Ecto neural progenitor cell (in vitro differentiated cells): ENCODE measurements at regions not wholly inside any gene's neighbourhood (a gene's known extent, or its start where the extent isn't known, plus 50 kb on each side); places are given as distances from the start of the nearest gene placed in this dataset.
"Not testable (repeated sequence)": the region's sequence is repeated elsewhere in the genome, so short reads cannot be mapped to it uniquely, and the experiment has no call there.

ENCODE experiments used
- DNase-seq: peaks from one replicate; pipeline ENCODE4 v3.0.0-alpha.2; 2018; ENCODE audit warnings: low spot score

DNA sequence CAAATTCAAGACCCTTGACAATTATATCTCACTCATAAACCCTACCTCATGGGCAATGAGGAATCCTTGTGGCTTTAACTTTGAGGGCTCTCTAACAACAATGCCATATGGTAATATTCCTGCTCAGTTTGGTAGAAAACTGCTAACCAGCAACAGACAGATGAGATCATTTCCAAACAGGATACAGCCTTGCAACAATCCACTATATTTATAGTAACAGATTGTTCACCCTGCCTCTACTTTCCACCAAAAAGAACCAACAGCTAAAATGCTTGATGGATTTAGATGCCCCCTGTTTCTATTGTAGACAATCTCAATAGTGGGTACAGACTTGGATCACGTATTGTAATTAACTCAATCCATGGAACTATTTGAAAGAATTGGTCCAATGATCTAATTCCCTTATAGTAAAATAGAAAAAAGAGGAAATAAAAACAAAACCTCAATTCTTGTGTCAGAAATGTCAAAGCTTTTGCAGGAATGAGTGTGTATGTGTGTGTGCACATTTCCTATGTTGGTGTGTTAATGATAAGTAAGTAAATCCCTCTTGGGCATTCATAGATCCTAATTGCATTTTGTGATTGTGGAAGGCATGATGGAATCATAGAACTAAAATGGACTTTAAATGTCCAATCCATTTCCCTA, 100.0 kb upstream of the EDEM3 start:
- DNase-seq = no peak

DNA sequence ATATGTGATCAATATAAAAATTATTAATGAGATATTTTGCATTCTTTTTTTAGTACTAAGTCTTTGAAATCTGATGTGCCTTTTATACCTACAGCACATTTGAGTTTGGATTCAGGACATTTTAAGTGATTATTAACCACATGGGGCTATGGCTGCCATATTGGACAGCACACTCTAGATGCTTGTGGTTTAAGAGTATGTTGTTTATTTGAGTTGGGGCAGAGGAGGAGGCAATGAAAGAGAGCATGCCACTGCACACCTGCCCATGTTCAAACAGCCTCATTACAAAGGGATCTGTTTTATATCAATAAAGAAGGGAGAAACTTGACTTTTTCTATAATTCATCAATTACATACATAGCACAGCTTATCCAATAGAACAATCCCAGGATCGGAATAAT, 99.4 kb upstream of the EDEM3 start:
- DNase-seq = no peak

DNA sequence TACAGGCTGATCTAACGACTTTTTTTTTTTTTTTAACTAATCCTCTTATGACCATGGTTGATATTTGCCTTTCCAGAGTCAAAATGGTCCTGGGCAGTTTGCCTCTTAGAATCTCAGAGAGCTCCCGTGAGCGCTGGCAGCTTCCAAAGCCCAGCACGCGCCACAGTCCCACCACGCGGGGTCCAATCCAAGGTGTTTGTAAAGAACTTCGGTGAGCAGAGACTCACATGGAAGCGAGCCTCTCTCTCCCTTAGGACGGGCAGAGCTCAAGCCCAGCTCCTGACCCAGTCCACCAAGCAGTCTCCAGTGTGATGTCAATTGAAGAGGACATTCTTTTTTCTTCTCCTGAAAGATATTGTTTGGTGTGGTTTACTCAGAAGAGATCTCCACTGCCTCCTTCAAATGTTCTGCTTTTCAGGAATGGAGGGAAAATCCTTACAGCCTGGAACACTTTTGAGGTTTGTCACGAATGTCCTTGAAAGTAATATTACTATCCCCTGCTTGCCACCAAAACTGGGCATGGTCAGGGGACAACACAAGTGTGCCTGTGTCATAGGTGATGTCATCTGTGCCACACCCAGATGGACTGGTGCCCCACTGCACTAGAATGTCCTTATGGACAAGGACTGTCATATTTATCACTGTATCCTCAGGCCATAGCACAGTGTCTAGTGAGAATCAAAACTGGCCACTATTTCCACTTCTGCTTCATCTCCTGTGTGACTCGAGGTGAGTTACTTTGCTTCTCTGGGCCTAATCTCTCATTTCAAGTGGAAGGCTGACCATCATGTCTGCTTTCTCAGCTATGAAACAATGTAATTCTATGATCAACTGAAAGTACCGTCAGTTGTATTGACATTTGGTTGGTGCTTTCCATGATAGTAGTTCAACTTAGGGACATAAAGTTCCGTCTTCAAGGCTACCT, 97.4 kb upstream of the EDEM3 start:
- DNase-seq = no peak

DNA sequence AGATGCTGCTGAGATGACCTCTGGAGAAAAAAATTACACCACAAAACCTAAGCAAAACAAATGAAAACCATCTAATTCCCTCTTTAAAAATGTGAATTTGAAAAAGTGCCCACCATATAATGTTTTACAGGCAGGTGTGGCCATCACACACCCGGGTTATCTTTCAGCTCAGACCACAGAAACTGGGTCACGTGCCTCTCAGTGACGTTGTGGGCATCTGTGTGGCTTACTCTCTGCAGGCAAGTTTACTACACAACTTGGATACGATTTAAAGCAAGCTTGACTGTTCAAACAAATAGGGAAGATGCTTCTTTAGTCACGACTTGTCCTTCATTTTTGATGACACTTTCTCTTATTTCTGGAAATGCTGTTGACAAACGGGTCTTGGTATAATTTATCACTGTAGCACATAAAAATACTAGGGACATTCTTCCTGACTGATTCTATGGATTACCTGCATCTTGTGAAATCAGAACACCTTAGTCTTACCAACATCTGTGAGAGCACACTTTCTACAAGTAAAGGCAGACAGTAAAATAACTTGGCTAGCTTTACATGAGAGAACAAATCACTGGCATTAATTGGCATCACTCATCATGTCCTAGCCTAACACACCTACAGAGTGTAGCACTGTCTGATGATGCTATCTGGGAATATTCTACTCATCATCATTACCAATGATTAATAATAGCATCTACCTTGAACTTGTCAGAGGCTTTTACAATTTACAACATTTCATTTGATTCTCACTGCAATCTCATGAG, 89.3 kb upstream of the EDEM3 start:
- DNase-seq = no peak

DNA sequence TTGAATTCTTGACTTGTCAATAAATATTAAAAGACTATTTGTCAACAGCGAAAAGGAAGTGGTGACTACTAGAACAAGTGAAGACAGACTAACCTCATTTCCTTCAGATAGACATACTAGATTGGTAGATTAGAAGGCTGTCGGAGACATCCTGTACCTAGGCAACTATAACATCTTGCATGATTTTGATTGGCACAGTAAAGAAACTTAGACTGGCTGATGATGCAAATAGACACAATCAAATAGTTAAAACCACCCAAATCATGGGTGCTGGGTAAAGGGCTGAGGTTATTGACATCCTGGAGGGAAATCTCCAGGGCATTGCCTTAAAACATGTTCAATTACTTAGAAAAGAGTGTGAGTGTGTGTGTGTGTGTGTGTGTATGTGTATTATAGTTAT, 85.9 kb upstream of the EDEM3 start:
- DNase-seq = no peak

DNA sequence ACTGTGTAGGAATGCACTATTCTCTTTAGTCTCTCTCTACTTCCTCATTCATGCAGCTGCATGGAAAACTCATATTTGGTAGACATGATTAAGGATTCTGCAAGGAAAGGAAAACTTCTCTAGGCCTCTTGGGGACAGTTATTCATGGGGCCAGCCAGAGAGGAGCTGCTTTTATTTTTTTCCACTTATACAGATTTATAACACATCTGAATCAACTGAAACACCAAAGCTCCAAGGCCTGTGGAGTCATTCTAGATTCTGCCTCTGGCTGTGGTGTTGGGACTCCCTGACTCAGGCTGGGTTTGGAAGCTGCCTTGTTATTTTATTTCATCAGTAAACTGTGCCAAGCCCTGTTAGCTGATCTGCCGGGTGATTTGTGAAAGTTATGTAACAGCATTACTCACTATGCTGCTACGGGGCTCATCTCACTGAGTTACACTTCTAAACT, 83.9 kb upstream of the EDEM3 start:
- no peak for DNase-seq

DNA sequence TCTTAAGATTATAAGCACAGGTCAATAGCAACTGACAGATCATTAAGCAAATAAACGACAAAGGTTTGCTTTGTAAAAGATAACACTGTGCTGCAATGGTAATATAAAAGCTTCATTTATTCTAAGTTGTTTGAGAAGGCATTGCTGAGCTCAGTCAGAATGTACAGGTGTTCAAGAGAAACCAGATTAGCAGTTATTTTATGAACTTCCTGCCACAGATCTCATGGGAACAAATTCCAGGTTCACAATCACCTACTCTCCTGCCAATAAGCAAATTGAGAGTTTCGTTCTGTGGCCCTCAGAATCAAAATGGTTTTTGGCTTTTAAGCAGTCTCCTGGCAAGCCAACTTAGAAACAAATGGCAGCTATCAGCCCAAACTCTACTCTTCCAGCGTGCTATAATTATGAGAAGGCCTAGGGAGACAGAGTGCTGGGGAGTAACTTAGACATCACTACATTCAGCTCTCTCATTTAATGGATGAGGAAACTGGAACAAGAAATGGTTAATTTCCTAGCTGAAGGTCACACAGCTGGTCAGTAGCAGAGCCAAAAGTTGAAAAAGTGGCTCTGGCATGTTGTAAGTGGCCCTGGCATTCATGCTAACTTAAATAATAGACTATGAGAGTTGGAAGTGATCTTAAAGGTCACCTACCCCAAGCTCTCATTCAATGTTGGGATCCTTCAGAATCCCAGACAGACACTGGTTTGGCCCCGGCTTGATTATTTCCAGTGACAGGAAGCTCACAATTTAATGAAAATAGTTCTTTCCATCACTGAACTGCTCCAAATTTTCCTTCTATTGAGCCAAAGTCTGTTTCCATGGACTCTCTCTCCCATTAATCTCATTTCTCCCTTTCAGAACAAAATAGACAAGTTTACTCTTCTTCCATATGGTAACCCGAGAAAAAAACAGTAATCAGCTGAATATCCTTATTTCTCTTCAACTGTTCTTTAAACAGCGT, 82.6 kb upstream of the EDEM3 start:
- no peak for DNase-seq

DNA sequence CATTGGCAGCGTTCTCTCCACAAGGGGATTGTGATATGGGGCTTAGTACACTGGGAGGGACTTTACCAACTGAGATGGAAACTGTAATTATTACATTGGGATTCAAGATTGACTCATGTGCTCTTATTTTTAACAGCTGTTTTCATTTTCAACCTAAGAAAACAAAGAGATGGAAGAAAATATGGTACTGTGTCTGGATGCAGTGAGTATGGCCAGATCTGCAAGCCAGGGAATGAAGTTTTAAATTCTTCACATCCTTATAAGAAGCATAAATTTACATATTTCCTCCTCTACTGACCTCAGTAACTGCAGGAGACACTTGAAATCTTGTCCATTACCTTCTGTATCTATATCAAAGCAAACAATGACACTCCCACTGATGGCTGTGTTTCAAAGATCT, 81.5 kb upstream of the EDEM3 start:
- no peak for DNase-seq

DNA sequence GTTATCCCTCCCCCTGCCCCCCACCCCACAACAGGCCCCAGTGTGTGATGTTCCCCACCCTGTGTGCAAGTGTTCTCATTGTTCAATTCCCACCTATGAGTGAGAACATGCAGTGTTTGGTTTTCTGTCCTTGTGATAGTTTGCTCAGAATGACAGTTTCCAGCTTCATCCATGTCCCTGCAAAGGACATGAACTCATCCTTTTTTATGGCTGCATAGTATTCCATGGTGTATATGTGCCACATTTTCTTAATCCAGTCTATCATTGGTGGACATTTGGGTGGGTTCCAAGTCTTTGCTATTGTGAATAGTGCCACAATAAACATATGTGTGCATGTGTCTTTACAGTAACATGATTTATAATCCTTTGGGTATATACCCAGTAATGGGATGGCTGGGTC, 79.3 kb upstream of the EDEM3 start:
- not testable (repeated sequence) for DNase-seq

DNA sequence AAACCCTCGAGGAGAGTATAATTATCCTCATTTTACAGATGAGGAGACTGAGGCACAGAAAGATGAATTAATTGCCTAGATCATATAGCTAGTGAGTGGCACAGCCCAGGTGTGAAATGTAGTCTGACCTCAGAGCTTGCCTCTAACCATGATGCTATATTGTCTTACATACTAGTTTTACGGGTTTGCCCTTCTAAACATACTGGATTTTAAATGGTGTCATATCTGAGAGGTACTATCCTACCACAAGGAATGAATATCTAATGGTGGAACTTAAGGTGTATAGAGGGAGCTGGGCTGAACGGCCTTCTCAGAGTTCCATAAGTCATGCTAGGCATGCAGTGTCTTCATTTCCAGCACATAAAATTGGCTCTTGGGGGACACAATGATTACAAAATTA, 77.9 kb upstream of the EDEM3 start:
- no peak for DNase-seq

DNA sequence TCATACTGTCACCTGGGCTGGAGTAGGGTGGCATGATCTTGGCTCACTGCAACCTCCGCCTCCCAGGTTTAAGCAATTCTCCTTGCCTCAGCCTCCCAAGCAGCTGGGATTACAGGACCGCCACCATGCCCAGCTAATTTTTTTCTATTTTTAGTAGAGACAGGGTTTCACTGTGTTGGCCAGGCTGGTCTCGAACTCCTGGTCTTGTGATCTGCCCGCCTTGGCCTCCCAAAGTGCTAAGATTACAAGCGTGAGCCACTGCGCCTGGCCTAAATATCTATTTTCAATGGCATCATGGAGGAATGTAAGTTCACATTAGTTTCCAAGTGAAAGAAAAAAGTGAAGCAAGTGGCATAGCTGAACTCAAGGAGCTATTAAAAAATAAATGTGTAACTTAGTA, 74.8 kb upstream of the EDEM3 start:
- not testable (repeated sequence) for DNase-seq

DNA sequence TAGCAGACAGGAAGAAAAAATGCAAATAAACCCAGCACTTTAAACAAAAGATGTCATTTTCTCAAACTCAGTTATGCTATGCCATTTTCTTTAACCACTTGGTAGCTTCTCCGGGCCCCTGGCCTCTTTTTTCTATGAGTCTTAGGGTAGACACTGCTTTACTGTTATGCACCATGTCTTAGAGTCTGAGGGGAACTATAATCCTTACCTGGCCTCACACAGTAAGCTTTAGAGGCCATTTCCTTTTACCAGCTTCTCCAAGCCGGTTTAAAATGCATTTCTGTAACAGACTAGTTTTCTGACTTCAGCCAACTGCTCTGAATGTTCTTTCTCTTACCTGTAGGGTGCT, 73.7 kb upstream of the EDEM3 start:
- no peak for DNase-seq

DNA sequence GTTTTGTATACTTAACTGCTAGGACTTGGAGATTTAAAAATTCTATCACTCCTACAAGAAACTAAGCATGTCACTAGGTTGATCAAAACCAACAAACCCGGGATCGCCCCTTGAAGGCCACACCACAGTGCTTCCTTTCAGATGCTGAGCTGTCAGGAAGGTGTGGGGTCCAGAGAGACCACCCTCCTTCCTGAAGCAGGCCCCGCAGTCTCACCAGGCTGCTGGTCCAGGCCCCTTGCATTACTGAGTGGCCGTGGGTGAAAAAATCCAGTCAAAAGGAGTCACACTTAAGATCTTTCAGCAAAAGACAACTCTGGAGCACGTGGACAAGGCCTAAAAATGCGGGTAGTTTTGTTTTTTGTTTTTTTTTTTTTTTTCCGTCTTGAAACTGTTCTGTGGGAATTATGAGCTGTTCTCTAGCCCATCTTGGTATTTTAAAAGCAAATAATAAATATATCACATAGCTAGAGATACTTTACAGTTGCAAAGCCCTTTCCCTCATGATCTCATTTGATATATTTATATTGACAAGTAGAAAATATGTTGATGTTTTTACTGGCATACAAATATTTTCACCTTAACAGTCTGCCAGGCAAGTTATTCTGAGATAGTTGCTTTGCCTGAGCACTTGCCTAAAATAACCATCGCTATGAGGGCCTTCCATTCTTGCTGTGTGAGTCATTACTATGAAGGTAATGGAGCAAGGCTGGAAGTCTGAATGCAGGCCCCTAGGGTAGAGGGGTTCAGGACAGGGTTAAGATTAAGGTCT, 73.1 kb upstream of the EDEM3 start:
- no peak for DNase-seq

DNA sequence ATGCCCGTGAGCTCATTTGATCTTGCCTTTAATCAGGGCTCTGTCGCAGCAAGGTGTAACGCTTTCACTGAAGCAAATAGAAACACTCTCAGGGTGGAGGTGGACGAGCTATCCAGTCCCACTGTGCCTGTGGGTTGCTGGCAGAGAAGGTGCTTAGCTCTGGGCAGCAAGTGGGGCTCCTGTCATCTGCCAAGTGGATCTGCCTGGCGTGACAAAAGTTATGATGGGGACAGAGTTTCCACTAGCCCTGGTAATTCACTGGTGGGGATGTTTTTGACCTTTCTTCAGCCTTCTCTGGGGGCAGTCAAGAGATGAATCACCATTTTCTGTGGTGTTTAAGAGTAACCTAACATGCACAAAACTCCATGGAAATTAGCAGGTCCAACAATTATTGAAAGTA, 71.3 kb upstream of the EDEM3 start:
- no peak for DNase-seq

DNA sequence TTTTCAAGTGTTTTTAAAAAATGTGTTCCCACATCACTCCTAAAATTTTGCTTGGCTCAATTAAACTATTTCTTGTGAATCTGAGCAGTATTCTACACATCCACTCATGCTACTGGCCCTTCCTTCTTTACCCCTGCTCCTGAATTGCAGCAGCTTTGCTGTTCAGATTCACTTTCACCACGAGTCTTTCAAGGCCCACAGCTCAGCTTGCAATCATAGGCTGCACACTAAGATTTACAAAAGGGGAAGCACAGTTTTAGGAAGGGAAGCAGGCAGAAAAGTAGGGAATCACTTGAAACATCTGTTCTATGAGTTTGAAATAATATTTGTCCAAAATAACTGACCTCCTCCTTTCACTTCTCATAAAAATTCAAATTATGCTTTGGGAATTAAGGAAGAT, 70.9 kb upstream of the EDEM3 start:
- DNase-seq = no peak

DNA sequence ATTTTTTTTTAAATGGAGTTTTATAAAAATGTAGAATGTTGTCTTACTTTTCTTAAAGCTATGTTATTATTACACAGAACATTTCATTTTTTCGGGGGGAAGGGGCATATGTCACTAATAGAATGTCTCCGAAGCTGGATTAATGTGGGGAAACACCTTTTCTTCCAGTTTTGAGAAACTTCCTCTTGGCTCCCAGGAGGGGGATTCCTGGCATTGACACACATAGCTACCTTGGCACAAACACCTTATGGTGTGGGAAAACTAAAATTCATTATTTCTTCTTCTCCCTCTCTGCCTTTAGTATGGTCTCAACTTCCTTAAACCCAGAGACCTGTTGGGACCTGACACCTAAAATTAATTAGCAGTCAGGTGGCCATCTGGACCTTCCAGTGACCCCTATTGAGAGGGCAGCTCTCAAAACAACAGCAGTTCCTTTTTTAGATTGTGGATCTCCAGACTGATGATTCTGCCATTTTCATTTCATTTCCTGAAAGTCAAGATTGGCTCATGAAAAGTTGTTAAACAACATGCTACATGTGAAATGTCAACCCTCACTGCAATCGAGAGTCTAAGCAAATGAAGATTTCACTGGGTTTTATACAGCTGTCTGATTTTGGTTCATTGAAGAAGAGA, 70.1 kb upstream of the EDEM3 start:
- DNase-seq = no peak

DNA sequence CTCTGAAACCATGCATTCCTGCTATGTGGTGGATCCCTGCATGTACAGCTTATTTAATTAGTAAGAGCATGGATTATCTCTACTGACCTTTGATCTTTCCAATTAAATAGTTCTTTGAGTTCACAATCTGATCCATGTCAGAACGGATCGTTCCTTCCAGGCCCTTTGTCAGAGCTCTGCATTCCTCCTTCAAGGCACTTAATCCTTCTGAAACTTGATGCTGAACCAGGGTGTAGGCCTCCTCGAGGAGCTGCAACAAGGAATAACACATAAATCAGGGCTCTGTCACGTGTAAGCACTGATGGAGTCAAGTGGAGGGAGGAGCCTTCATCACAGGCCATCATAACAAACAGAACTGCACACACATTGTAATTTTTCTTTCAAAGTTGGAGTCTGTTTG, 68.4 kb upstream of the EDEM3 start:
- no peak for DNase-seq

DNA sequence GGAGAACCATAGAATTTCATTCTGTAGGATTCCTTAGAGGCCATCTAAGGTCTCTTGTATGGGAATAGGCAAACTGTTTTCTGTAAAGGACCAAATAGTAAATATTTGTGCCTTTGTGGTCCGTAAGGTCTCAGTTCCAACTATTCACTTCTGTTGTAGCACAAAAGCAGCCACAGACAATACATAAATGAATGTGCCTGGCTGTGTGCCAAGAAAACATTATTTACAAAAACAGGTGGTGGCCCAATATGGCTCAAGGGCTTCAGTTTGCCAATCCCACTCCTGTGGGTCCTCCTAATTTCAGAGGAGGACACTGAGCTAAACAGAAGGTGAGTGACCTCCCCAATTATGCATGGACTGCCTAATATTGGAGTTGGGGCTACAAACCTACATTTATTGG, 67.6 kb upstream of the EDEM3 start:
- no peak for DNase-seq

DNA sequence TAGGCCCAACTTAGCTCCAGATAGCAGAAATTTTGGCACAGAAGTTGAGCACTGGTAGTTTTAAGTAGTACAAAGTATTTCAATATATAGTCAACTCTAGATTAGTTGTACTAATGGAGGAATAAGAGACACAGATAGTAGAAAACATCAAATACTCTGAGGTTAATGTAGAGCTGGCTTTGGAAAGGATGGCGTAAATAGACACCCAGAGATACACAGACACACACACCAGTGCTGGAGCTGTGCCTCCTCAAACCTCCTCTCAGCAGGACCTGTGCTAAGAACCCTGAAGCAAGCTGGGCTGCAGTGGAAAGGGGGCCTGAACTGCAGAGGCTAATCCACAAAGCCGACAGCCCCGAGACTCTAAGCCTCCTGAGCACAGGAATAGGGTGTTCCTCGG, 67.0 kb upstream of the EDEM3 start:
- DNase-seq = no peak

DNA sequence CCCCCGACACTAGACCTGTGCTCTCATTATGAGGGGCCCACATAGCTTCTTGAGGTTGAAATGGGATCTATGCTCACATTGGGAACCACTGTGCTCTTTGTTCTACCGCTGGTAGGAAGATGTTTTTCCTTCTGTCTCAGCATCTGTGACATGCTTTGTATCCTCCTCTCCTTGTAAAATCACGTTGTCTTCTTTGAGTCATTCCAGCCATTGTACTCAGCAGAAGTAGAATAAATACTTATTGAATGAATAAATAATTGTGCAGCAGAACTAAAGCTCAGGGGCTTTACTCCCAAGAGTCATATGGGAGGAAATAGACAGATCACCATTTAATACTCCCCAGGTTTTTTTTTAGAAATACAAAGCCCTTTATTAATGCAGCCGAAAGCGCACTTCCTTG, 66.3 kb upstream of the EDEM3 start:
- DNase-seq = no peak
